Myocyte (in vitro differentiated cells): ENCODE measurements at regions not wholly inside any gene's neighbourhood (a gene's known extent, or its start where the extent isn't known, plus 50 kb on each side); places are given as distances from the start of the nearest gene placed in this dataset.

Experiments
- DNase-seq: peaks from one replicate; pipeline ENCODE4 v3.0.0-alpha.2; 2012; ENCODE audit warnings: low read depth

DNA sequence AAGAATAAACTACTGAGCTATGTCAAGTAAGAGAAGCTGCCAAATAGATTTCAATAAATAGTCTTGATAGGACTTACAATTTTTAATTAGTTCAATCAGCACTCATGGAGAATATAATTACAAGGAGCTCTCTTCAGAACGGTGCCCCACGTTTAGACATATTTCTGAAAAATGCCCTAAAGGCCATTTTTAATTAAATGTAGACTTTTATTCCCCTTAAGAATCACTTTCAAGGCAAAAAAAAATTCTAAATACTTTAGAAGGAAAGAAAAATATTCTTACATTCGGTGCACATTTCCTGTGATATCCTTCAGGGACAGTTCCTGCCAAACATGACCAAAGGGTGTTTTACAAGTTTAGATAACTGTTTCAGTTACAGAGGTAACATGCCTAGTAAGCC, 202.5 kb upstream of the CDH7 start:
- DNase-seq, result no peak

DNA sequence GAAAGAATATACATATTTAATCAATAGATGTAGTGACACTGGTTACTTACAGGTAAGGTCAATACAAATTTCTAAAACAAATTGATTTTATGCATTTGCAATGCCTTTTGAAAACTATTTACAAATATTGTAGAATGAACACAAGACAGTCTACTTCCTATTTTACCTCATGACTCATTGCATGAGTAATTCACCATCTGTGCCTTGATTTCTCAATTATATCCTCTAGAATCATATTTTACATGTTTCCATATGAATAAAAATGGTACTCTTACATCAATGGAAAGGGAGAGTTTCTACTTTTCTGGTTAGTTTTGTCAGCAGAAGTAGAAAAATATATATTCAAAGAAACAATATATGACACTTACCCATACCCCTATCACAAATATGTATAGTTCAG, 203.8 kb upstream of the CDH7 start:
- no peak for DNase-seq

DNA sequence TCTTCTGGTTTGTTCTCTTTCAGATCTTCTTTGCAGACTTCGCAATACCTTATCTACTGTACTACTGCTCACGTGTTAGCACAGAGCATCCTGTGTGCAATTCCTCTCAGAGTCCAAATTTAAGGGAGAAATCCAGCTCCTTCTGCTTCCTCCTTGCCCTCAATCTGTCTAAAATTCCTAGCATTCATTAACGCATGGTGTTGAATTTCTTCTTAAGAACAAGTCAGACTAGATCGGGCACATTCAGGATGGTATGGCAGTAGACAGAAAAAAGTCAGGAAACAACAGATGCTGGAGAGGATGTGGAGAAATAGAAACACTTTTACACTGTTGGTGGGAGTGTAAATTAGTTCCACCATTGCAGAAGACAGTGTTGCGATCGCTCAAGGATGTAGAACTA, 206.1 kb upstream of the CDH7 start:
- DNase-seq, result no peak

DNA sequence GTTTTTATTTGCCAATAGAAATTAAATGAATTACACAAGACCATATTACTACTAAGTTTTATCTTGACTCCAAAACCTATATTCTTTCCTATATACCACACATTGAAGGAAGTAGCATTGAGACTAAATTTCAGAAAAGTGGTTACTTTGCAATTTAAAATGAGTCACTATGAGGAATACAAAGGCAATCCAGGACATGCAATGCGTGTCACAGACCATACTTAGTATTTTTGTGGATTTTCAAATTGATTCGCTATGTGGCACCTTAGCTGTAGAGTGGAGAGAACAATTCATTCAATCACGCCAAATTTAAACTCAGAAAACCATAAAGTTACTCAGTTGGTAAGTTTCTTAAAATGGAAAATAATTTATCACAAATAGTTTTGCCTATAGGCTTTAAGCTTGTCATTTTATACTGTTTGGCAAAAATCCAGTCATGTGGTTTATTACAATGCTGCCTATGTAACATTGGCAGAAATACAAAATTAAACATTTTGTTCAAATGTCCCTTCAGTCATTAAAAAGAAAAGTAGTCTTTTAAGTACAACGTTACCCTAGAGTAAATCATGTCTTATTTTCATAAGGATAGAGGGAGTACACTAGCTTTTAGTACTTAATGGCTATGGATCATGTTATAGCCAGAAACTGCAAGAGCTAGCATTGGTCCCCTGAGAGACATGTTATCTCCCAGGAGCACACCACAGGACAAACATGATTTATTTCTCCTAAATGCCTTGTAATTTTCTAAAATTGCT, 222.8 kb upstream of the CDH7 start:
- no peak for DNase-seq

DNA sequence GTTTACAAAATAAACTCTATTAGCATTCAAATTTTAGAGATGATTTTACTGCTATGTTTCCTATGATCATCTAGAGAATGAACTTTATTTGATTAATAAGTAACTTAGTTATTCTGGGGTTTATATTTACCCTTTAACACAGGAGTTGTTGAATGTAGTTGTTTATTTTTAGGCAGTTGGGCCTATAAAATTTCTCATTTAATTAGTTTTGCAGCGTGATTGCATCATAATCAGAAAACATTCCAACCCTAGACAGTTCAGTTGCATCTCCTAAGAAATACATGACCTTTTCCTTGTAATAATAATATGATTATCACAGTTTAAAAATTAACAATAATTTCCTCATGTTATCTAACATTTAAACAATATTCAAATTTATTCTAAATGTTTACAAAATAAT, 224.7 kb upstream of the CDH7 start:
- DNase-seq, result no peak

DNA sequence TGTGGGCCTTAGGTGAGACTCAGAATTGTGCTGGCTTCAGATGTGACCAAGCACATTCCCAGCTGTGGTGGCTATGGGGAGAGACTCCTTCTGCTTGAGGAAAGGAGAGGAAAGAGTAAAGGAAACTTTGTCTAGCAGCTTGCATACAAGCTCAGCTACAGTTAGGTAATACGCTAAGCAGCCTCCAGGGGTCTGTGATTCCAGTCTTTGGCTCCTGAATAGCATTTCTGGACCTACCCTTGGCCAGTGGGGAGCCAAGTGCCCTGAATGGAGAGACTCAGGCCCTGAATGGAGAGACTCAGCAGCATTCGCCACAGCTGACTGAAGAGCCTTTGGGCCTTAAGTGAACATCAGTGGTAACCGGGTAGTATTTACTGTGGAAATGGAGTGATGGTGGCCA, 227.4 kb upstream of the CDH7 start:
- DNase-seq, result no peak

DNA sequence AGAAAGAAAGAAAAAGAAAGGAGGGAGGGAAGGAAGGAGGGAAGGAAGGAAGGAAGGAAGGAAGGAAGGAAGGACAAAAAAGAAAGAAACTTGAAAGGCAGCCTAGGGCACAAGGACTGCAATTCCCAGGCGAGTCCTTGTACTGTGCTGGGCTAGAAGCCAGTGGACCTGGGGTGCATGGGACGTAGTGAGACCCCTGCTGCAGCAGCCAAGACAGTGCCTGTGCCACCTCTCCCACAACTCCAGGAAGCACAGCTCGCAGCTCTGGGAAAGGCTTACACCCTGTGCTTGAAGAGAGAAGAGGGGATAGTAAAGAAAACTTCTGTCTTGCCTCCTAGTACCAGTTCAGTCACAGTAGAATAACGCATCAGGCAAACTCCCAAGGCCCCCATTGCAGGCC, 227.9 kb upstream of the CDH7 start:
- no peak for DNase-seq

DNA sequence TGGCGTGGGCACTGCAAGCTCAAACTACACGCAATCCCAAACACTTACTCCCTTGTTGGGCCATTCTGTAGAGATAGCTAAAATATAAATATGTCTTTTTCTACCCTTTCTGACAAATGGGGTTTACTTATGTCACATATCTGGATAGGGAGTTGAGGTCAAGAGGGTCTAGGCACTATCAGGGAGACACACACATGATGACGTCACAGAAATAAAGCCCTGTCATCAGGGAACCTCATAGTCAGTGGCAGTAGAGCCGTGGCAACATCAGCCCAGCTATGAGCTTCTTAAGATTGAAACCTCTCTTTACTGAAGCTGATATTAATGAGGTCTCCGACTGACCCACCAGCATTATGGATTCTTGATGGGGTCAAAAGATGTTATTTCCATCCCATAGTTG, 234.6 kb upstream of the CDH7 start:
- no peak for DNase-seq

DNA sequence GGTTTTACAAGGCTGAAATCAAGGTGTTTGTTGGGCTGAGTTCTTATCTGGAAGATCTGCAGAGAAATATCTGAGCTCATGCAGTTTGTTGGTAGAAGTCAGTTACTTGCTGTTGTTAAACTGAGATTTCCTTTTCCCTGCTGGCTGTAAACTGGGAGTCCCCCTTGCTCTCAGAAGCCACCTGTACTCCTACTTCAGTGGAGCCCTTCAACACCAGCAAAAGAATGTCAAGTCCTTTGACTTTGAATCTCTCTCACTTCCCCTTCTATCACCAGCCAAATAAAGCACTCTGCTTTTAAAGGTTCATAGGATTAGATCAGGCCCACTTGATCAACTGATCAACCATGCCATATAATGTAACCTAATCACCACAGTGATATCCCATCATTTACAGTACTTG, 252.2 kb upstream of the CDH7 start:
- no peak for DNase-seq

DNA sequence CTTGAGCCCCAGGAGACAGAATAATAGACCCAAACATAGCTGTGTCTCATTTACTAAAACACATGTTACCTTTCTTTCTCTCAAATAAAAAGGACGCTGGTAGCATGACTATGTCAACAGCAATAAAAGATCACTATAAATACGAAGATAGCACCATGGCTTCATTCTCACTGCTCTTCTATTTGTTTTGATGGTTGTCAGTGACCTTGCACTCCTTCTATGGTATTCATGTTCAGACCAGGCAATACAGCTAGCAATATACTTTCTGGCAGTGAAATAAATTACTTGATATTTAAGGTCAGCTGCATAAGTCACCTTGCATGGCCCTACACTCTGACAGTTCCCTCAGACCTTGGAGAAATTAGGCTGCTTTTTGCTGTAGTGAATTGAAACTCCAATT, 263.2 kb upstream of the CDH7 start:
- DNase-seq, result no peak

DNA sequence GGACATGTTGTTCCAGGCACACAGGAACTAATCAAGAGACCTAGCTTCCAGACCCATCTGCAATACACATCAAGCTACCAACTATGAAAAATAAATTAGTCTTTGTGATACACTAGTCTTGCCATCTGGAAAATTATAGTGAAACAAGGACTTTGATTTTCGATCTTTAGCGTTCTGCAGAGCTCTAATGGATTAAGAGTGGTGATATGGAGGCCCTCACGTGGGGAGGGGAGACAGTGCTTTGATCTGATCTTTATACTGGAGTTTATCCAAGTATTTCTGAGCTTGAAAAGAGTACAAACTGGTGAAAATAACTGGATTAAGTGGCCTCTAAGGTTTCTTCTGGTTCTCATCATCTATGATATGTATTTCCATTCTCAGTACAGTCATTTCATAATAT, 273.4 kb upstream of the CDH7 start:
- no peak for DNase-seq

DNA sequence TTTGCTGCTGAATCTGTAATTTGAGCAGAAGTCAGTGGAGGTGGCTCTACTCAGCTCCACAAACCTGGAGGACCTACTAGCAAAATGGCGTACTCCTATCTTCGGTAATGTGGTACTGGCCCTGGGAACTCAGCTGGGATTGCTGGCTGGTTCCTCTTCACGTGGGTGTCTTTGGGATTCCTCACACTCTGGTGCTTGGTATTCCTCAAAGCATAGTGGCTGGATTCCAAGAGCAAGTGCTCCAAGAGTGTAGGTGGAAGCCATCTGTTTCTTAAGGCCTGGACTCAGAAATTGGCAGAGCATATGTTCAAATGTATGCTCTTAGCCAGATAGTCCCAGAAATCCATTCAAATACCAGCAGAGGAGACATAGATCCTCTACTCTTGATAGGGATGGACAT, 281.9 kb upstream of the CDH7 start:
- DNase-seq, result no peak

DNA sequence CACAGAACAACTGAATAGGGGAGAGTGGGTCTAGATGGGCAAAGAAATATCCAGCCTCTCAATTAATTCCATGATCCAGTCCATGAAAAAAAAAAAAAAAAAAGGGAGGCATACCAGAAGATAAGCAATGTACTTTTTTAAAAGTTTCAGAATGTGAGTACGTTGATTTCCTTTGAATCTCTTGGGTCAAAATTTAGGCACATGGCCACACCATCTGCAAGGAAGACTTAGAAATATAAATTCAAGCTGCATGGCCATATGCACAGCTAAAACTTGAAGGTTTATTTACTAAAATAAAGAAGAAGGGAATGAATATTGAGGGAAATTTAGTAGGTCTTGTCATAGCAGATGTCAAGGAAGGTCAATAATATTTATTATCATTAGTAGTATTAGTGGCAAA, 286.5 kb upstream of the CDH7 start:
- DNase-seq, result no peak

DNA sequence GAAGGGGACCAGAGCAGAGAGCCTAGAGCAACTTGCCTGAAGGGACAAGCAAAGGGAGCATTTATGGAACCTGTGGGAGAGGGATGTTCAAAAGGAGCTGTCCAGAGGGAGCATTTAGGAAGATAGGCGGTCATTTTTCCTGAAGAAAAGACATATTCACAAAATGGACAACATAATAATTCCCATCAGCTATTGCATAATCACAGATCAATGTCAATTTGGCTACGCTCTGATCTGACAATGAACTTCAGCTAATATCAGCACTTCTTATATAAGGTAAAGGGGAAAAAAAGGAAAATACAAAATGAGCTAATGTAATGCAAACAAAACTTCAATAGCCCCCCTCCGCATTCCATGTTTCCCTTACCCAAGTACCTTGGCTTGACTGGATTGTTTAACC, 291.1 kb upstream of the CDH7 start:
- no peak for DNase-seq

DNA sequence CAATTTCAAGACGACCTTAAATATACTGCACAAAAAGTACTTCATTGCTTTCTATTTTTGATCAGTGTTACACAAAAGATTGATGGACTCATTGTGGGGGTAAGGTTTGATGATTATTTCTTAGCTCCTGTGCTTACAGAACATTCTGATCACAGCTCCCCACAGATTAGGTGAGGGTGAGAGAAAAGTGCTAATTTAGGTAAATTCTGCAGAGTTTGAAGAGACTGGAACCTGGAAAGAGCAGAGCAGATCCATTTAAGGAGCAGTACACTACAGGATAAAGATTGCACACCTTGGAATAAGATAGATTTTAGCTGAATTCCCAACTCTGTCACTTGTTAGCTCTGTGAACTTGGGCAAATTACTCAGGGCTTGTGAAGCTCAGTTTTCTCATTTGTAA, 291.9 kb upstream of the CDH7 start:
- DNase-seq, result no peak

DNA sequence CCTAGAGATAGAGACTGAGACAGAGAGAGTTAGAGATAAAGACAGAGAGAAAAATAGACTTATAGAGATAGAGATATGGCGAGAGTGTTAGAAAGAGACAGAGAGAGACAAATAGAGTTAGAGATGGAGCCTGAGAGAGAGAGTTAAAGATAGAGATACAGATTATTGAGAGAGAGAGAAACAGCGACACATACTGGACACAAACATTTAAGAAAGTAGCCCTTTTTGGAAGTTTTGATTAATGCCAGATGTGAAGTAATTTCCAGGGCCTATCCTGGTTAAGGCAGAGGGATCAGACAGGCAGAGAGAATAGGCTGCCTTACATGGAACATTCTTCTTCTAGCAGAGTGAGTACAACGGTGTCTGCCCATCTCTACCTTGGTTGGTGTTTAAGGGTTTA, 311.6 kb upstream of the CDH7 start:
- DNase-seq, result no peak

DNA sequence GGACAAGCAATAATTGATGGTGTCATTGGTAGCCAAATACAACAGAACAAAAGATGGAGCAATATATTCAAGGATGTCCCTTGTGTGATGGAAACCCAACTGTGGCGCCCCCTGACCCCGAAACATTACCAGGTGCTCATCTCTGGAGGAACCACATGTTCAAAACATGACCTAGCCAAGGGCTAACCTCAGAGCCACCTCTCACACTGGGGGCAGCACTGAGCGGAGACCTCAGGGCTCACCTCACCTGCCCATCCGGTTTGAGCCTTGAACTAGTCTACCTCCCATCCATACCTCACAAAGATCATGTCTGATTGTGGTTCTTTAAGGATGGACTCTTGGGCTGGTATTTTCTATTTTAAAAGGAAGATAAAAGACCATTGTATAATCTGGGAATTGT, 314.4 kb upstream of the CDH7 start:
- DNase-seq, result no peak

DNA sequence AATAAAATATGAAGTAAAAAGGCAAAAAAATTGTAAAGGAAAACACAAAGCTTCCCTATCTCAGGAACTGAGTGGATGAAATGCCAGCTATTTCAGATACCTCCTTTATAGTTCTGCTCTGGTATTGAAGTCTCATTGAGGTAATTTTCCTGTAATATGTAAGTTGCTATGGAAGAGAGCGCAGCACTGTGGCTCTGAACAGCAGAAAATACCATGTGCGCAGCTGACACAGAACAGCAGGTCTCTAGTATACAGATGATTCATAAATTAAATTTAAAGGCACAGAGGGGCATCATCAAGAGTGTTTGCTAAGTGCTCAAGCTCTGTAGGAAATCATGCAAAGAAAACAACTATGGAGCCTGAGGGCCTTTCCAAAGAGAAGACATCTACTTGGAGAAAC, 315.3 kb upstream of the CDH7 start:
- DNase-seq, result no peak

DNA sequence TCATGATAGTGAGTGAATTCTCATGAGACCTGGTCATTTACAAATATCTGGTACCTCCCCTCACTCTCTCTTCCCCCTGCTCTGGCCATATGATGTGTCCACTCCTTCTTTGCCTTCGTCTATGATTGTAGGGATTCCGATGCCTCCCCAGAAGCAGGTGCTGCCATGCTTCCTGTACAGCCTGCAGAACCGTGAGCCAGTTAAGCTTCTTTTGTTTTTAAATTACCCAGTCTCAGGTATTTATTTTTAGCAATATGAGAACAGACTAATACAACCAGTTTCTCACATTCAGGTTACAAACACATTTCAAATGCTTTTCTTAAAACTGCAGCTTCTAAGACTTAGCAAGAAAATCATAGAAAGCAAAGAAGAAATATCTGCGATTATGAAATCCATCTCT, 321.2 kb upstream of the CDH7 start:
- DNase-seq, result no peak

DNA sequence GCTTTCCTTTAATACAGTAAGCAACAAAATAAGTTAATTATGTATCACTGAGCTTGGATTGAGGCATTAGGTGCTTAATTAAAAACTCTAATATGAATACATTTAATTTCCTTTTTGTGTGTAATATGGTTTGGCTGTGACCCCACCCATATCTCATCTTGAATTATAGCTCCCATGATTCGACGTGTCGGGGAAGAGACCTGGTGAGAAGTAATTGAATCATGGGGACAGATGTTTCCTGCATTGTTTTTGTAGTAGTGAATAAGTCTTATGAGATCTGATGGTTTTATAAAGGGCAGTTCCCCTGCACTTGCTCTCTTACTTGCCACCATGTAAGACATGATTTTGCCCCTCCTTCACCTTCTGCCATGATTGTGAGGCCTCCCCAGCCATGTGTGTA, 325.4 kb upstream of the CDH7 start:
- no peak for DNase-seq

DNA sequence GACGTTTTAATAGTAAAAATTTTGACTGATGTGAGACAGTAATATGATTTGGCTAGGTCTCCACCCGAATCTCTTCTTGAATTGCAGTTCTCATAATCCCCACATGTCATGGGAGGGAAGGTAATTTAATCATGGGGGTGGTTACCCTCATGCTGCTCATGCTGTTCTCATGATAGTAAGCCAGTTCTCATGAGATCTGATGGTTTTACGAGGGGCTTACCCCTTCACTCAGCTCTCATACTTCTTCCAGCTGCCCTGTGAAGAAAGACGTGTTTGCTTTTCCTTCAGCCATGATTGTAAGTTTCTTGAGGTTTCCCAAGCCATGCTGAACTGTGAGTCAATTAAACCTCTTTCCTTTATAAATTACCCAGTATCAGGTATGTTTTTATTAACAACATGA, 327.0 kb upstream of the CDH7 start:
- no peak for DNase-seq

DNA sequence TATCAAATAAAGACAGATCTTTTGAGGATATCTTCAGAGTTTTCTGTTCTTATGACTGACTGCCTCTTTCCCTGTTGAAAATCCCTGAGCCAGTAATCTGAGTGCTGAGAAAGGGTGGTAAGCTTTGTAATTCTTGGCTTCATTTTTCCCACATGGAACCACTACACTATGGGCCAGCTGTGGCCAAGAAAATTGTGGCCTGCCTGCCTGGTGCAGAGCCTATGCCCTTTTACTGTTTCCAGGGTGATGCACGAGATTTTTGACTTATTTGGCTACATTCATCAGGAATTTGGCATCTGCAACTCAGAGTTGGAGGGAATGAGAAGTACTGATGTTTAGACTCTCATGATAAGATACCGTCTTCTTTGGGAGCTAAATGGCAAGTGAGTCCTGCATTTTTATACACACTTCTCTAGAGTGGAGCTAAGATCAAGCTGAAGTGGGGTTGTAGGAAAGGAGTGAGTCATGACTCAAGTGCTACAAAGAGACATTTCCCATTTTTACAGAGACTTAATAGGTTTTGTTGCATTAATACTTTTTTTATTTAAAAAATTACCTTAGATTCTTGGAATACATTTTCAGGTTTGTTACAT, 328.2 kb upstream of the CDH7 start:
- DNase-seq, result no peak

DNA sequence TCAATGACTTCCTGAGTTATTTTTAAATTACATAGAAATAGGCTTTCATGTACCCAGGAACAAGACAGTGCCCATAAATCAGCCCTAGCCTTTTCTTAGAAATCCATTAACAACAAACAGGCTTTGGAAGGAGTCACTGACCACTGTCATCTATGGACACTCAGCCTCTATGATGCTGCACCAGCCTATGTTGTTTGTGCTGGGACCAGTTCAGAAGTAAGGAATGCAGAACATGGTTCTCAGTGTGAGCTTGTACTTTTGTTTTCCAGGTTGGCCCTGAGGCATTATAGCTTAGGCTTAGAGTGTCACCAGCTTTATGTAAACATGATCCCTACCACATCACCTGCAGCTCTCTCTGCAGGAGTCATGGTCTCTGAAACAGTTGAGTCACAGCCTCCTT, 335.7 kb upstream of the CDH7 start:
- DNase-seq, result no peak

DNA sequence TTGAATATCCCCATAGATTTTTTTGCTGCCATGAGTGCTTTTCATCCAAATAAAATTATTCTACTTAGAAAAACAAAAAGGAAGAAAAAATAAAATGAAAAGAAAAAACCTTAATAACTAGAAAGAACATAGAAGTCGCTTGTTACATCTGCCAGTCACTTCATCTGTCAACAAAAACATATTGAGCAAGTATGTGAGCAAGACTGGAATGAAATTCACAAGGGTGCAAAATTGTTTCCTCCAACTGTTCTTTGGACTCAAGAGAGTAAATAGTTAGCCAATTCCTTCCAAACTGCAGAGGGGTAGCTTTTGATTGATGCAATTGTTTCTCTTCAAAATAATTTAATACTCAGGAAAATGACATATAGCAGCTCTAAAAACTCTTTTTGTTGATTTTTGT, 336.3 kb upstream of the CDH7 start:
- no peak for DNase-seq
